ENCODE measurements at regions not wholly inside any gene's neighbourhood (a gene's known extent, or its start where the extent isn't known, plus 50 kb on each side); places are given as distances from the start of the nearest gene placed in this dataset.
"Not testable (repeated sequence)": the region's sequence is repeated elsewhere in the genome, so short reads cannot be mapped to it uniquely, and the experiment has no call there.

- no peak overlapping the region for H3K27ac ChIP-seq
- TF ChIP-seq CTCF (conservative IDR thresholded peaks at IDR 0.05) = no peak
These were observed 53.3 kb upstream of the CYLC2 start for GRCh38 chr9:102941868-102942267.

GRCh38 chr9:102922526-102922925 is 72.6 kb upstream of the CYLC2 start:
- TF ChIP-seq CTCF (conservative IDR thresholded peaks at IDR 0.05) = no peak
- no peak overlapping the region for H3K27ac ChIP-seq

- no peak for TF ChIP-seq CTCF (conservative IDR thresholded peaks at IDR 0.05)
- H3K27ac ChIP-seq = no peak overlapping the region
These were observed 83.9 kb upstream of the CYLC2 start for GRCh38 chr9:102911185-102911584.

GRCh38 chr9:102905795-102906194 is 89.3 kb upstream of the CYLC2 start:
- not testable (repeated sequence) for H3K27ac ChIP-seq

- TF ChIP-seq CTCF (conservative IDR thresholded peaks at IDR 0.05) = no peak
- H3K27ac ChIP-seq = no peak overlapping the region
These were observed 103.1 kb upstream of the CYLC2 start for GRCh38 chr9:102892025-102892424.

GRCh38 chr9:102888747-102889146 is 106.4 kb upstream of the CYLC2 start:
- H3K27ac ChIP-seq = not testable (repeated sequence)

GRCh38 chr9:102875687-102876086 is 119.4 kb upstream of the CYLC2 start:
- H3K27ac ChIP-seq = no peak overlapping the region
- TF ChIP-seq CTCF (conservative IDR thresholded peaks at IDR 0.05) = no peak

- TF ChIP-seq CTCF (conservative IDR thresholded peaks at IDR 0.05) = no peak
- no peak overlapping the region for H3K27ac ChIP-seq
These were observed 127.6 kb upstream of the CYLC2 start for GRCh38 chr9:102867488-102867887.

- no peak overlapping the region for H3K27ac ChIP-seq
- TF ChIP-seq CTCF (conservative IDR thresholded peaks at IDR 0.05) = no peak
These were observed 132.7 kb upstream of the CYLC2 start for GRCh38 chr9:102862478-102862877.
